HL-60 (cell line): ENCODE measurements at regions not wholly inside any gene's neighbourhood (a gene's known extent, or its start where the extent isn't known, plus 50 kb on each side); places are given as distances from the start of the nearest gene placed in this dataset.
"Not testable (repeated sequence)": the region's sequence is repeated elsewhere in the genome, so short reads cannot be mapped to it uniquely, and the experiment has no call there.

Experiments used
- DNase-seq, 2 experiments: peaks; one replicate each; pipeline ENCODE4 v3.0.0-alpha.2; 2010 to 2020; ENCODE audit warnings: low read depth in 1 of 2, low spot score in 1 of 2
- H3K27ac ChIP-seq: fragments of 250-450 bp; sonication (Bioruptor Pico); replicated peaks from 2 replicates; pipeline ENCODE4 v1.5.1; 2020; ENCODE audit warnings: mild to moderate bottlenecking, moderate library complexity
- H3K27me3 ChIP-seq: fragments of 250-450 bp; sonication (Bioruptor Pico); 2 replicates; pipeline ENCODE4 v1.5.1; 2021; ENCODE audit warnings: mild to moderate bottlenecking, moderate library complexity; ENCODE audit not compliant: insufficient read depth, poor library complexity, severe bottlenecking
- H3K4me3 ChIP-seq: replicated peaks from 2 replicates; pipeline ENCODE4 v1.5.1; 2011; ENCODE audit warnings: mild to moderate bottlenecking, control low read depth, low read length; ENCODE audit not compliant: insufficient read depth
- GABPA ChIP-seq: IDR thresholded peaks from 2 replicates; pipeline ENCODE4 v1.6.1; 2012; ENCODE audit warnings: low read depth
- POLR2AphosphoS5 ChIP-seq: IDR thresholded peaks from 2 replicates; pipeline ENCODE4 v1.6.1; 2012; ENCODE audit warnings: low read depth
- REST ChIP-seq: IDR thresholded peaks from 2 replicates; pipeline ENCODE4 v1.6.1; 2012; ENCODE audit warnings: low read depth; ENCODE audit not compliant: insufficient replicate concordance
- SPI1 ChIP-seq: IDR thresholded peaks from 2 replicates; pipeline ENCODE4 v1.6.1; 2012; ENCODE audit warnings: low read depth, mild to moderate bottlenecking, borderline replicate concordance
- TF ChIP-seq, protein P1 (sequence below): IDR thresholded peaks from one replicate; pipeline ENCODE4 v1.5.1; 2011; ENCODE audit warnings: low read length, control low read depth, inconsistent platforms; ENCODE audit not compliant: insufficient read depth

DNA sequence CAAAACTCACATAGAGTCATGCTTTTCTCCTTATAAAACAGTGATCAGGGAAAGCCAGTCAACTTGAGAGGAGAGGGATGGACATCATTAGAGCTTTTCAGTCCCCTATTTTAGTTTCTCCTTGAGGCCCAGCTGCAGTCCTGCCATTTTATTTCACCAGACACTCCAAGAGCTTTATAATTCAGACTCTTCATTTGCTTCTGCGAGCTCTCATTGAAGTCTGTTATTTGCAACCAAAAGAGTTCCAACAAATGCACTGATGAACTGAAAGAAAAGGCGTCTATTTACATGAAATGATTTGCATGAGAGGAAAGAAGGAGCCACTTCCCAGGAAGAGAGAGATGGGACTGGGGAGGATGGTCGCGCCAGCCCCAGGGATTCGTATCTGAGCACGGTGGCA lies 86.8 kb downstream of the NDUFA12 start:
- TF ChIP-seq, protein P1, sequence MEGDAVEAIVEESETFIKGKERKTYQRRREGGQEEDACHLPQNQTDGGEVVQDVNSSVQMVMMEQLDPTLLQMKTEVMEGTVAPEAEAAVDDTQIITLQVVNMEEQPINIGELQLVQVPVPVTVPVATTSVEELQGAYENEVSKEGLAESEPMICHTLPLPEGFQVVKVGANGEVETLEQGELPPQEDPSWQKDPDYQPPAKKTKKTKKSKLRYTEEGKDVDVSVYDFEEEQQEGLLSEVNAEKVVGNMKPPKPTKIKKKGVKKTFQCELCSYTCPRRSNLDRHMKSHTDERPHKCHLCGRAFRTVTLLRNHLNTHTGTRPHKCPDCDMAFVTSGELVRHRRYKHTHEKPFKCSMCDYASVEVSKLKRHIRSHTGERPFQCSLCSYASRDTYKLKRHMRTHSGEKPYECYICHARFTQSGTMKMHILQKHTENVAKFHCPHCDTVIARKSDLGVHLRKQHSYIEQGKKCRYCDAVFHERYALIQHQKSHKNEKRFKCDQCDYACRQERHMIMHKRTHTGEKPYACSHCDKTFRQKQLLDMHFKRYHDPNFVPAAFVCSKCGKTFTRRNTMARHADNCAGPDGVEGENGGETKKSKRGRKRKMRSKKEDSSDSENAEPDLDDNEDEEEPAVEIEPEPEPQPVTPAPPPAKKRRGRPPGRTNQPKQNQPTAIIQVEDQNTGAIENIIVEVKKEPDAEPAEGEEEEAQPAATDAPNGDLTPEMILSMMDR: no peak
- TF ChIP-seq REST (no peak), POLR2AphosphoS5 (no peak), SPI1 (no peak), GABPA (no peak)
- H3K27ac ChIP-seq: no peak overlapping the region
- no peak for DNase-seq
- H3K27me3 ChIP-seq: no peaks in the 10 kb centered on the region
- no peak overlapping the region for H3K4me3 ChIP-seq

GRCh38 chr12:94909663-94910062 lies 93.8 kb downstream of the NDUFA12 start:
- no peak overlapping the region for H3K27ac ChIP-seq
- no peak for DNase-seq
- H3K27me3 ChIP-seq: no peaks in the 10 kb centered on the region
- TF ChIP-seq SPI1 (no peak), GABPA (no peak), REST (no peak), POLR2AphosphoS5 (no peak)
- TF ChIP-seq, protein P1: no peak
- H3K4me3 ChIP-seq: no peak overlapping the region

GRCh38 chr12:94905749-94906148 lies 97.7 kb downstream of the NDUFA12 start:
- H3K4me3 ChIP-seq, H3K27me3 ChIP-seq, H3K27ac ChIP-seq, DNase-seq: not testable (repeated sequence)

DNA sequence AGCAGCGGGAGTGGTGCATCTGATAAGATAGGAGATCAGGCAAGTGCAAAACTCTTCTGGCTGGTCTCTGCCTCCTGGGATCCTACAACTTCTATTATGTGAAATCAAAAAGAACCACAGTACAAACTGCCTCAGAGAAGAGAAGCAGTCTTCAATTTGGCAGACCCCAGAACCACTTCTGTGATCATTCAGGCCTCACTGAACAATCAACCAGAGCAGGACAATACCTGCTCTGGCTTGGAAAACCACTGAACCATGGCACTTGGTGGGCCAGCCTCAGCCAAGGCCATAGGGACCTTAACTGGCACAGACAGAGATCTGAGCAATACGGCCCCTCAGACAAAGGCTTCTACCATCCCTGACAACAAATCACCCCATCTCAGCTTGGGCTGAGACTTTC lies 103.0 kb downstream of the NDUFA12 start:
- H3K27ac ChIP-seq: no peak overlapping the region
- DNase-seq: no peak
- no peak overlapping the region for H3K4me3 ChIP-seq
- TF ChIP-seq SPI1 (no peak), REST (no peak), GABPA (no peak), POLR2AphosphoS5 (no peak)
- TF ChIP-seq, protein P1: no peak
- no peaks in the 10 kb centered on the region for H3K27me3 ChIP-seq
